B cell (primary cell): ENCODE measurements at regions not wholly inside any gene's neighbourhood (a gene's known extent, or its start where the extent isn't known, plus 50 kb on each side); places are given as distances from the start of the nearest gene placed in this dataset.

Experiments
- ATAC-seq: fragments of 200-7000 bp; cut with Tn5 transposase; one replicate; pipeline ENCODE4 v1.10.0; 2021; ENCODE audit warnings: low read depth, mild to moderate bottlenecking, moderate number of reproducible peaks, moderate library complexity
- CTCF ChIA-PET: fragments of 350-600 bp; sonication (Branson Sonifier 250); formaldehyde crosslinking; loops from one replicate; lab custom pipeline; 2021; ENCODE audit warnings: antibody characterized with exemption, inconsistent platforms; lab: Charles Lee
- POLR2A ChIA-PET: fragments of 350-600 bp; sonication (Branson Sonifier 250); formaldehyde crosslinking; loops from one replicate; lab custom pipeline; 2021; ENCODE audit warnings: antibody characterized with exemption; lab: Charles Lee
- DNase-seq: peaks from one replicate; pipeline ENCODE4 v3.0.0; 2013
- H2AFZ ChIP-seq: 2 replicates; pipeline ENCODE4 v1.6.1; 2012; ENCODE audit warnings: mild to moderate bottlenecking, low read depth, low read length; ENCODE audit not compliant: insufficient read depth, poor library complexity, severe bottlenecking
- H3K27ac ChIP-seq, 2 donors: 1 replicate in 1 of 2; 2 replicates in 1 of 2; pipeline ENCODE4 v1.5.1; 2012 to 2013; ENCODE audit warnings: low read length in 2 of 2, mild to moderate bottlenecking in 2 of 2, moderate library complexity in 1 of 2
- H3K27me3 ChIP-seq, 4 experiments: fragments of 200-600 bp in 1 of 4; sonication (generic) in 1 of 4; replicated peaks in 1 of 4; 1 replicate in 2 of 4; 2 replicates in 2 of 4; pipeline versions ENCODE4 v1.6.1 to v1.7.0; 2013 to 2016; ENCODE audit warnings: low read length in 3 of 4, mild to moderate bottlenecking in 2 of 4, mixed read lengths in 1 of 4, moderate library complexity in 1 of 4; ENCODE audit not compliant: insufficient read depth in 4 of 4, control insufficient read depth in 3 of 4; ENCODE audit errors: control extremely low read depth in 1 of 4
- H3K36me3 ChIP-seq, 2 experiments: replicated peaks in 1 of 2; 1 replicate in 1 of 2; 2 replicates in 1 of 2; pipeline versions ENCODE4 v1.6.1 to v1.7.1; 2013; ENCODE audit warnings: low read length in 1 of 2; ENCODE audit not compliant: insufficient read depth in 2 of 2, control insufficient read depth in 1 of 2; ENCODE audit errors: control extremely low read depth in 1 of 2, extremely low read depth in 1 of 2
- H3K4me1 ChIP-seq, 2 donors: fragments of 200-600 bp in 1 of 2; sonication (generic) in 1 of 2; 1 replicate in 1 of 2; 2 replicates in 1 of 2; pipeline versions ENCODE4 v1.5.1 to v1.6.1; 2013 to 2017; ENCODE audit warnings: low read length in 2 of 2; ENCODE audit not compliant: control insufficient read depth in 2 of 2, insufficient read depth in 2 of 2
- H3K4me2 ChIP-seq: replicated peaks from 2 replicates; pipeline ENCODE3; 2012; ENCODE audit warnings: mild to moderate bottlenecking, low read depth, low read length; ENCODE audit not compliant: poor library complexity, severe bottlenecking
- H3K4me3 ChIP-seq, 5 experiments: fragments of 200-600 bp in 1 of 5; sonication (generic) in 1 of 5; 1 replicate in 3 of 5; 2 replicates in 2 of 5; pipeline versions ENCODE4 v1.5.1 to v1.7.0; 2011 to 2016; ENCODE audit warnings: low read length in 4 of 5, mild to moderate bottlenecking in 4 of 5, low read depth in 2 of 5, control low read depth in 1 of 5, moderate library complexity in 1 of 5; ENCODE audit not compliant: insufficient read depth in 1 of 5; ENCODE audit errors: control extremely low read depth in 1 of 5, extremely low read depth in 1 of 5
- H3K79me2 ChIP-seq: fragments of 200-600 bp; sonication (generic); one replicate; pipeline ENCODE4 v1.6.0; 2016; ENCODE audit warnings: low read length; ENCODE audit not compliant: control insufficient read depth, insufficient read depth
- H3K9ac ChIP-seq: fragments of 200-600 bp; sonication (generic); 2 replicates; pipeline ENCODE4 v1.6.1; 2017; ENCODE audit warnings: mild to moderate bottlenecking, low read length, moderate library complexity
- H3K9me3 ChIP-seq, 3 donors: one replicate each; pipeline versions ENCODE4 v1.6.1 to v1.7.1; 2013; ENCODE audit warnings: low read length in 2 of 3; ENCODE audit not compliant: control insufficient read depth in 2 of 3, insufficient read depth in 1 of 3; ENCODE audit errors: control extremely low read depth in 1 of 3
- H4K20me1 ChIP-seq: 2 replicates; pipeline ENCODE4 v1.6.0; 2012; ENCODE audit warnings: mild to moderate bottlenecking, low read length; ENCODE audit not compliant: insufficient read depth, control insufficient read depth, poor library complexity, severe bottlenecking
- H3K27ac Mint-ChIP-seq: one replicate; pipeline ENCODE4 v1.8.0; 2021; ENCODE audit warnings: mixed read lengths
- H3K27me3 Mint-ChIP-seq: one replicate; pipeline ENCODE4 v1.8.0; 2021; ENCODE audit warnings: mixed read lengths
- H3K4me1 Mint-ChIP-seq: one replicate; pipeline ENCODE4 v1.8.0; 2021; ENCODE audit warnings: mixed read lengths
- H3K4me3 Mint-ChIP-seq: one replicate; pipeline ENCODE4 v1.8.0; 2021; ENCODE audit warnings: mixed read lengths
- H3K9me3 Mint-ChIP-seq: one replicate; pipeline ENCODE4 v1.8.0; 2022; ENCODE audit warnings: mixed read lengths; ENCODE audit not compliant: insufficient read depth
- EZH2 ChIP-seq: IDR thresholded peaks from 2 replicates; pipeline ENCODE4 v1.6.1; 2012; ENCODE audit warnings: borderline replicate concordance, low read depth, mild to moderate bottlenecking, moderate library complexity, low read length; ENCODE audit not compliant: insufficient read depth, poor library complexity, severe bottlenecking
- WGBS: methylation state at CpG from one replicate; pipeline ENCODE4 v1.1.5; 2013; ENCODE audit warnings: missing lambda C conversion rate; ENCODE audit not compliant: insufficient coverage; 5-methylcytosine and 5-hydroxymethylcytosine counted together
- intact Hi-C: fragments of 100-400 bp; cut with micrococcal nuclease; formaldehyde crosslinking; loops from one replicate; pipeline ENCODE4 v1.10.0; 2022
- TF ChIP-seq, protein P1 (sequence below): fragments of 200-600 bp; IDR thresholded peaks from one replicate; pipeline ENCODE4 v1.8.0; 2022; ENCODE audit warnings: antibody characterized with exemption, mild to moderate bottlenecking

DNA sequence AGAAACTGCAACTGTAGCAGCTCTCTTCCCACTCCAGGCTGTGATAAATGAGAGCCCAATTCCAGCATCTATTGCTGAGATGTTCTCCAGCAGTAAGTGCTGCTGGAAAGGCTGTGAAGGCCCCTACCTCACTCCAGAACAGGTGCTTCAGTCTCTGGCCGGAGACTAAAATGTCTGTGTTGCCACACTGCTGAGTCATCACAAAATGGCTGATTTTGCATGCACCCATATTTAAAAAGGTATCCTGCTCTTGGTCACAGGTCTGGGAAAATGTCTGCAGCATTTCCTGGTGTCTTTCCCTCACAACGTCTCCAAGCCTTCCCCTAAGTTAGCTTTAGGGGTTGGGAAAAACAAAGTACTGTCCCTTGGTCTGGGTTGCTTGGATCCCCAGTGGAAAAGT, 95.1 kb downstream of the TPBG start:
- intact Hi-C loops: no loop called here
- H3K9ac ChIP-seq: no peak overlapping the region
- no peak for DNase-seq
- no peaks in the 10 kb centered on the region for H3K79me2 ChIP-seq
- H4K20me1 ChIP-seq: no peaks in the 10 kb centered on the region
- H2AFZ ChIP-seq: no peak overlapping the region
- no peak overlapping the region for H3K4me2 ChIP-seq
- TF ChIP-seq, protein P1, sequence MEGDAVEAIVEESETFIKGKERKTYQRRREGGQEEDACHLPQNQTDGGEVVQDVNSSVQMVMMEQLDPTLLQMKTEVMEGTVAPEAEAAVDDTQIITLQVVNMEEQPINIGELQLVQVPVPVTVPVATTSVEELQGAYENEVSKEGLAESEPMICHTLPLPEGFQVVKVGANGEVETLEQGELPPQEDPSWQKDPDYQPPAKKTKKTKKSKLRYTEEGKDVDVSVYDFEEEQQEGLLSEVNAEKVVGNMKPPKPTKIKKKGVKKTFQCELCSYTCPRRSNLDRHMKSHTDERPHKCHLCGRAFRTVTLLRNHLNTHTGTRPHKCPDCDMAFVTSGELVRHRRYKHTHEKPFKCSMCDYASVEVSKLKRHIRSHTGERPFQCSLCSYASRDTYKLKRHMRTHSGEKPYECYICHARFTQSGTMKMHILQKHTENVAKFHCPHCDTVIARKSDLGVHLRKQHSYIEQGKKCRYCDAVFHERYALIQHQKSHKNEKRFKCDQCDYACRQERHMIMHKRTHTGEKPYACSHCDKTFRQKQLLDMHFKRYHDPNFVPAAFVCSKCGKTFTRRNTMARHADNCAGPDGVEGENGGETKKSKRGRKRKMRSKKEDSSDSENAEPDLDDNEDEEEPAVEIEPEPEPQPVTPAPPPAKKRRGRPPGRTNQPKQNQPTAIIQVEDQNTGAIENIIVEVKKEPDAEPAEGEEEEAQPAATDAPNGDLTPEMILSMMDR: no peak
- TF ChIP-seq EZH2: no peak
- no peak overlapping the region for H3K4me3 ChIP-seq
- Mint-ChIP-seq H3K4me1 (no peaks in the 10 kb centered on the region), H3K27ac (no peak overlapping the region), H3K4me3 (no peak overlapping the region), H3K9me3 (no peaks in the 10 kb centered on the region), H3K27me3 (no peaks in the 10 kb centered on the region)
- no peaks in the 10 kb centered on the region for H3K36me3 ChIP-seq
- no peaks in the 10 kb centered on the region for H3K27me3 ChIP-seq
- H3K27ac ChIP-seq: no peak overlapping the region
- no peak for ATAC-seq
- 69% methylated on average over 2 of the region's 2 CpGs for WGBS
- ChIA-PET CTCF (no interaction called here), POLR2A (no interaction called here)
- H3K9me3 ChIP-seq: peaks cover 0 to 11% (median 0%) of the 10 kb centered on the region in 3 donors
- no peaks in the 10 kb centered on the region for H3K4me1 ChIP-seq

- Histone ChIP-seq H3K4me2 (no peak overlapping the region), H3K79me2 (no peaks in the 10 kb centered on the region), H3K4me3 (no peak overlapping the region), H3K9ac (no peak overlapping the region), H3K9me3 (peaks cover 0 to 8% (median 0%) of the 10 kb centered on the region in 3 donors), H3K27me3 (no peaks in the 10 kb centered on the region), H2AFZ (no peak overlapping the region), H3K27ac (no peak overlapping the region), H3K4me1 (no peaks in the 10 kb centered on the region), H3K36me3 (no peaks in the 10 kb centered on the region), H4K20me1 (no peaks in the 10 kb centered on the region)
- no peaks in the 10 kb centered on the region for H3K27me3 Mint-ChIP-seq
- no peak overlapping the region for H3K27ac Mint-ChIP-seq
- 60% methylated on average over 1 of the region's 1 CpG for WGBS
- ChIA-PET CTCF (no interaction called here), POLR2A (no interaction called here)
- no peaks in the 10 kb centered on the region for H3K9me3 Mint-ChIP-seq
- TF ChIP-seq, protein P1: no peak
- TF ChIP-seq EZH2: no peak
- intact Hi-C loops: no loop called here
- ATAC-seq (no peak), DNase-seq (no peak)
- no peaks in the 10 kb centered on the region for H3K4me1 Mint-ChIP-seq
- no peak overlapping the region for H3K4me3 Mint-ChIP-seq
Measured at GRCh38 chr6:82461536-82461935, 97.9 kb downstream of the TPBG start.
